ENCODE measurements at regions not wholly inside any gene's neighbourhood (a gene's known extent, or its start where the extent isn't known, plus 50 kb on each side); places are given as distances from the start of the nearest gene placed in this dataset.
"Not testable (repeated sequence)": the region's sequence is repeated elsewhere in the genome, so short reads cannot be mapped to it uniquely, and the experiment has no call there.

DNA sequence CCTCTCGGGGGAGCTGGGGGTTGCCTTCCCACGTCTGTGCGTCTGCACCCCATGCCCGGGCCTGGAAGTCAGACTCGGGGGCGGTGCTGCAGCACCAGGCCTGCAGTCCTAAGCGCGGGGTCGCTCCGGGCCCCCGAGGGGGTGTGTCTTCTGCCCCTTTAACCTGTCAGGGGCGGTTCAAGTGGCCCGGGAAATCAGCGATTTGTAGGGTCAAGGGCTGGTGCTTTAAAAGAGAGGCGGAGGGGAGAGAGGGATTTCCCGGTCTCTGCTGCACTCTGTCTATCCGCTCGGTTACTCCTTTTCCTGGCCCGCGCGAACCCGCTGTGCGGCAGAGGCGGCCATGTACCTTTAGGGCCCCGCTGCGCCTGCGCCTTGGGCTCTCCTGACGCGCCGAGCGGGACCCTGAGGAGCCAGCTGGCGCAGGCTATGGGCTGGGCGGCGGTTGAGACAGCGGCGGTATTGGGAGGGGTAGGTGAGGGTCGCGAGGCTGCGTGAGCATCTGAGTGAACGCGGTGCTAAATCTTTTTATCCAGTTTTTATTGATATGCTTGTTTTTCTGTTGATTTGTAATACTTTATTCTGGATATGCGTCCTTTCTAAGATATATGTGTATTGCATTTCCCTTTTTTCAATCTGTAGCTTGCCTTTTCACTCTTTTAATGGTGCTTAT lies 243.5 kb upstream of the NOTCH2NLA start:
- TF ChIP-seq, protein P1, sequence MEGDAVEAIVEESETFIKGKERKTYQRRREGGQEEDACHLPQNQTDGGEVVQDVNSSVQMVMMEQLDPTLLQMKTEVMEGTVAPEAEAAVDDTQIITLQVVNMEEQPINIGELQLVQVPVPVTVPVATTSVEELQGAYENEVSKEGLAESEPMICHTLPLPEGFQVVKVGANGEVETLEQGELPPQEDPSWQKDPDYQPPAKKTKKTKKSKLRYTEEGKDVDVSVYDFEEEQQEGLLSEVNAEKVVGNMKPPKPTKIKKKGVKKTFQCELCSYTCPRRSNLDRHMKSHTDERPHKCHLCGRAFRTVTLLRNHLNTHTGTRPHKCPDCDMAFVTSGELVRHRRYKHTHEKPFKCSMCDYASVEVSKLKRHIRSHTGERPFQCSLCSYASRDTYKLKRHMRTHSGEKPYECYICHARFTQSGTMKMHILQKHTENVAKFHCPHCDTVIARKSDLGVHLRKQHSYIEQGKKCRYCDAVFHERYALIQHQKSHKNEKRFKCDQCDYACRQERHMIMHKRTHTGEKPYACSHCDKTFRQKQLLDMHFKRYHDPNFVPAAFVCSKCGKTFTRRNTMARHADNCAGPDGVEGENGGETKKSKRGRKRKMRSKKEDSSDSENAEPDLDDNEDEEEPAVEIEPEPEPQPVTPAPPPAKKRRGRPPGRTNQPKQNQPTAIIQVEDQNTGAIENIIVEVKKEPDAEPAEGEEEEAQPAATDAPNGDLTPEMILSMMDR (IDR thresholded peaks at IDR 0.05) = not testable (repeated sequence)
- not testable (repeated sequence) for TF ChIP-seq ZFX (IDR thresholded peaks at IDR 0.05; ENCODE audit: borderline replicate concordance)
